ENCODE measurements at regions not wholly inside any gene's neighbourhood (a gene's known extent, or its start where the extent isn't known, plus 50 kb on each side); places are given as distances from the start of the nearest gene placed in this dataset.

- no peak for TF ChIP-seq NFIC (IDR thresholded peaks at IDR 0.05)
- no peak for TF ChIP-seq EP300 (IDR thresholded peaks at IDR 0.05; ENCODE audit: borderline replicate concordance)
- no peak for TF ChIP-seq MAX (IDR thresholded peaks at IDR 0.05)
- no peak for TF ChIP-seq RAD21 (IDR thresholded peaks at IDR 0.05; ENCODE audit: low read depth)
- TF ChIP-seq CEBPB (IDR thresholded peaks at IDR 0.05): no peak
- TF ChIP-seq YY1 (IDR thresholded peaks at IDR 0.05; ENCODE audit: low read depth): no peak
- TF ChIP-seq REST (IDR thresholded peaks at IDR 0.05; ENCODE audit: low read depth): no peak
- TF ChIP-seq ZBTB7A (IDR thresholded peaks at IDR 0.05; ENCODE audit: low read depth): no peak
Measured at GRCh38 chr7:91457208-91457607, 193.0 kb downstream of the FZD1 start.

Measured in Ishikawa (cell line).